Stimulated activated CD4-positive, alpha-beta T cell treated with anti-CD3 and anti-CD28 coated beads, TNF-alpha, amount 100 ng/mL, for 24 hours (primary cell): ENCODE measurements at regions not wholly inside any gene's neighbourhood (a gene's known extent, or its start where the extent isn't known, plus 50 kb on each side); places are given as distances from the start of the nearest gene placed in this dataset.
"Not testable (repeated sequence)": the region's sequence is repeated elsewhere in the genome, so short reads cannot be mapped to it uniquely, and the experiment has no call there.

Experiments used
- DNase-seq, 3 experiments: peaks; one replicate each; pipeline ENCODE4 v3.0.0-alpha.2; 2020; ENCODE audit warnings: low read depth in 3 of 3

GRCh38 chr14:48274826-48275225 is 599.4 kb upstream of the MDGA2 start:
- no peak for DNase-seq

GRCh38 chr14:48267926-48268325 is 592.5 kb upstream of the MDGA2 start:
- DNase-seq, result not testable (repeated sequence)

GRCh38 chr14:48266201-48266600 is 590.8 kb upstream of the MDGA2 start:
- DNase-seq, result not testable (repeated sequence)

- DNase-seq, result no peak
Observed at GRCh38 chr14:48261436-48261835, 586.0 kb upstream of the MDGA2 start.

GRCh38 chr14:48260394-48261295 is 585.2 kb upstream of the MDGA2 start:
- DNase-seq, result not testable (repeated sequence)

- not testable (repeated sequence) for DNase-seq
Observed at GRCh38 chr14:48259876-48260275, 584.5 kb upstream of the MDGA2 start.

GRCh38 chr14:48259232-48259631 is 583.8 kb upstream of the MDGA2 start:
- DNase-seq, result not testable (repeated sequence)

- not testable (repeated sequence) for DNase-seq
Observed at GRCh38 chr14:48258703-48259102, 583.3 kb upstream of the MDGA2 start.

GRCh38 chr14:48253020-48253419 is 577.6 kb upstream of the MDGA2 start:
- DNase-seq, result no peak

GRCh38 chr14:48251290-48251689 is 575.9 kb upstream of the MDGA2 start:
- DNase-seq, result no peak

- no peak for DNase-seq
Observed at GRCh38 chr14:48250575-48250974, 575.2 kb upstream of the MDGA2 start.

GRCh38 chr14:48247977-48248376 is 572.6 kb upstream of the MDGA2 start:
- no peak for DNase-seq

GRCh38 chr14:48243900-48244299 is 568.5 kb upstream of the MDGA2 start:
- DNase-seq, result no peak

- DNase-seq, result no peak
Observed at GRCh38 chr14:48229091-48229490, 553.7 kb upstream of the MDGA2 start.

- no peak for DNase-seq
Observed at GRCh38 chr14:48193893-48194292, 518.5 kb upstream of the MDGA2 start.

- not testable (repeated sequence) for DNase-seq
Observed at GRCh38 chr14:48149624-48150023, 474.2 kb upstream of the MDGA2 start.

GRCh38 chr14:48140804-48141203 is 465.4 kb upstream of the MDGA2 start:
- no peak for DNase-seq

GRCh38 chr14:48129472-48129871 is 454.1 kb upstream of the MDGA2 start:
- DNase-seq, result no peak

GRCh38 chr14:48127674-48128073 is 452.3 kb upstream of the MDGA2 start:
- no peak for DNase-seq

- no peak for DNase-seq
Observed at GRCh38 chr14:48125654-48126053, 450.2 kb upstream of the MDGA2 start.

- no peak for DNase-seq
Observed at GRCh38 chr14:48113713-48114112, 438.3 kb upstream of the MDGA2 start.

GRCh38 chr14:48111151-48111550 is 435.7 kb upstream of the MDGA2 start:
- DNase-seq, result no peak

GRCh38 chr14:48107646-48108045 is 432.2 kb upstream of the MDGA2 start:
- no peak for DNase-seq

- DNase-seq, result no peak
Observed at GRCh38 chr14:48096897-48097296, 421.5 kb upstream of the MDGA2 start.
